ENCODE measurements at regions not wholly inside any gene's neighbourhood (a gene's known extent, or its start where the extent isn't known, plus 50 kb on each side); places are given as distances from the start of the nearest gene placed in this dataset.

- no peak for DNase-seq (ENCODE audit: low read depth)
- no peak for TF ChIP-seq CTCF (IDR thresholded peaks at IDR 0.05; ENCODE audit: control insufficient read depth, extremely low read depth, insufficient read depth)
Measured at GRCh38 chr11:98842187-98842586, 178.6 kb upstream of the CNTN5 start.

GRCh38 chr11:98862169-98862568, 158.6 kb upstream of the CNTN5 start:
- H3K4me3 ChIP-seq (ENCODE audit: low read depth, low read length), result no peak overlapping the region
- no peak for DNase-seq (ENCODE audit: low read depth)
- TF ChIP-seq CTCF (IDR thresholded peaks at IDR 0.05; ENCODE audit: control insufficient read depth, extremely low read depth, insufficient read depth), result no peak

More at GRCh38 chr11:98842187-98842586, 178.6 kb upstream of the CNTN5 start:
- H3K4me3 ChIP-seq (ENCODE audit: low read depth, low read length), result no peak overlapping the region

GRCh38 chr11:98871690-98872089, 149.1 kb upstream of the CNTN5 start:
- DNase-seq (ENCODE audit: low read depth), result no peak
- no peak overlapping the region for H3K4me3 ChIP-seq (ENCODE audit: low read depth, low read length)
- no peak for TF ChIP-seq CTCF (IDR thresholded peaks at IDR 0.05; ENCODE audit: control insufficient read depth, extremely low read depth, insufficient read depth)

GRCh38 chr11:98874050-98874449, 146.7 kb upstream of the CNTN5 start:
- DNase-seq (ENCODE audit: low read depth), result no peak
- no peak overlapping the region for H3K4me3 ChIP-seq (ENCODE audit: low read depth, low read length)
- TF ChIP-seq CTCF (IDR thresholded peaks at IDR 0.05; ENCODE audit: control insufficient read depth, extremely low read depth, insufficient read depth), result no peak

- DNase-seq (ENCODE audit: low read depth), result no peak
- H3K4me3 ChIP-seq (ENCODE audit: low read depth, low read length), result no peak overlapping the region
- TF ChIP-seq CTCF (IDR thresholded peaks at IDR 0.05; ENCODE audit: control insufficient read depth, extremely low read depth, insufficient read depth), result no peak
Measured at GRCh38 chr11:98895936-98896335, 124.8 kb upstream of the CNTN5 start.

GRCh38 chr11:98940913-98941312, 79.8 kb upstream of the CNTN5 start:
- DNase-seq (ENCODE audit: low read depth), result no peak
- TF ChIP-seq CTCF (IDR thresholded peaks at IDR 0.05; ENCODE audit: control insufficient read depth, extremely low read depth, insufficient read depth), result no peak
- H3K4me3 ChIP-seq (ENCODE audit: low read depth, low read length), result no peak overlapping the region

- DNase-seq (ENCODE audit: low read depth), result no peak
- no peak for TF ChIP-seq CTCF (IDR thresholded peaks at IDR 0.05; ENCODE audit: control insufficient read depth, extremely low read depth, insufficient read depth)
- no peak overlapping the region for H3K4me3 ChIP-seq (ENCODE audit: low read depth, low read length)
Measured at GRCh38 chr11:98944461-98944860, 76.3 kb upstream of the CNTN5 start.
